T47D (cell line): ENCODE measurements at regions not wholly inside any gene's neighbourhood (a gene's known extent, or its start where the extent isn't known, plus 50 kb on each side); places are given as distances from the start of the nearest gene placed in this dataset.

Experiments
- DNase-seq, 2 experiments: peaks; one replicate each; pipeline versions ENCODE4 v3.0.0 to v3.0.0-alpha.2; 2011 to 2012; ENCODE audit warnings: low read depth in 1 of 2, low spot score in 1 of 2
- JUND ChIP-seq: IDR thresholded peaks from 2 replicates; pipeline ENCODE4 v1.6.1; 2012; ENCODE audit warnings: low read depth
- in situ Hi-C: cut with HindIII; loops from 2 replicates; pipeline ENCODE4 v1.10.0; 2016; ENCODE audit warnings: low sequenced_read_pairs, low pct_unique_long_range_greater_than_20kb

DNA sequence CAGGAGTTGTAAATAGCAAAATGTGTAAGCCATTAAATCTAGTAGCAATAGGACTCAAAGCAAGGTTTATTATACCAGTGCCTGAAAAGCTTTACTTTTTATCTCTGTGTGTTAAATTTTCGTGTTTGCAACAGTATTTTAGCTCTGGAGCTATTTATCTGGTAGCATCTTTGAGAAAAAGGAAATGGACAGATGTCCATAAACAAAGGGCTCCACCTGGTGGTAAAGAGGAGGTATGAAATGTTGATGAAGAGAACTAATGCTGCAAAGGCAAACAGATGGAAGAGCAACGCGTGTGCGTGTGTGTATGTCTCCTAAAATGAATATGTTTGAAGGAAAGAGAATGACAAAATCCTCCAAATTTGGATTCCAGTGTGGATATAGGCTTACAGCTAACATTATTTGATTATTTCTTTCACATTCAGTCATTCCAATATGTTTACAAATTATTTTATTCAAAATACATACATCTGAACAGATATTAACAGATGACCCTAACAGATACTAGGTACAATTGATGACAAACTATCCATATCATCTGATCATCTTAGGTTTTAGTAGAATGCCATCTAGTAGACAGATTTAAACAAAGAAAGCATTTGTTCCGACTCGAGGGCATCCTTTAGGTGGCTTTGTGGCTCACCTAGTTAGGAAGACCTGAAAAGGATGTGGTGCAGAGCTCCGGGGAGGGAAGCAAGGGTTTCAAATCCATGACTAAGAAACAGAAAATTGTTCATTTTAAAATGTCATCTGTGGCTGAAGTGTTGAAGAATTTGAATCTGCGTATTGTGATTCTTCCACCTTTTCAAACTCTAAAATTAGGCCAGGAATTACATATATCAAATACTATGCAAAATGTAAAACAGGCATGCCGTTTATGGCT lies 383.3 kb downstream of the MTX2 start:
- peak; percentile 24 to 68 for DNase-seq
- in situ Hi-C loops = no loop called here
- TF ChIP-seq JUND = no peak

GRCh38 chr2:176653479-176654443 lies 384.5 kb downstream of the MTX2 start:
- TF ChIP-seq JUND = no peak
- in situ Hi-C loops = no loop called here
- peak; percentile 6 to 80 for DNase-seq

DNA sequence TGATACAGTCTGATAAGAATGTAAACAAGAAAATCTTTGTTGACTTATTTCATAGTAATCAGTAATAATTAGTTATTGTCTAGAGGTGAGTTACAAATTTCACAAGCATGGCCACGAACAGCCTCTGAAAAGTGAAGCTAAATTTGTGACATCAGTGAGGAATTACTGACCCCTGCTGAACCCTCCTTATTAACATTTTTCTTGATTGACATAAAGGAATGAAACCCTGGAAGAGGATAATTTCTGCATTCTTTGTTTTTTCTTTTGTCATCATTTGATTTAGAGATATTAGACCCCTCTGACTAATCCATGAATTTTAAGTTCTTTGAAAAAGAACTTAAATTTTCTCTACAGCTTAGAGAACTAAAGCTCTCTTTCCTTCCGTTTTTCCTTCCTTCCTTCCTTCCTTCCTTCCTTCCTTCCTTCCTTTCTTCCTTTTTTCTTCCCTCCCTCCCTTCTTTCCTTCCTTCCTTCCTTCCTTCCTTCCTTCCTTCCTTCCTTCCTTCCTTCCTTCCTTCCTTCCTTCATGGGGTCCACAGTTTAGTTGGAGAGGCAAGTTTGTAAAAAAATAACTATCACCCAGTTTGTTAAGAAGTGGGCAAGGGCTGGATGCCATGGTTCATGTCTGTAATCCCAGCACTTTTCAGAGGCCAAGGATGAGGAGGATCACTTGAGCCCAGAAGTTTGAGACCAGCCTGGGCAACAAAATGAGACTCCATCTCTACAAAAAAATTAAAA lies 387.0 kb downstream of the MTX2 start:
- TF ChIP-seq JUND = no peak
- no peak for DNase-seq
- in situ Hi-C loops = no loop called here

DNA sequence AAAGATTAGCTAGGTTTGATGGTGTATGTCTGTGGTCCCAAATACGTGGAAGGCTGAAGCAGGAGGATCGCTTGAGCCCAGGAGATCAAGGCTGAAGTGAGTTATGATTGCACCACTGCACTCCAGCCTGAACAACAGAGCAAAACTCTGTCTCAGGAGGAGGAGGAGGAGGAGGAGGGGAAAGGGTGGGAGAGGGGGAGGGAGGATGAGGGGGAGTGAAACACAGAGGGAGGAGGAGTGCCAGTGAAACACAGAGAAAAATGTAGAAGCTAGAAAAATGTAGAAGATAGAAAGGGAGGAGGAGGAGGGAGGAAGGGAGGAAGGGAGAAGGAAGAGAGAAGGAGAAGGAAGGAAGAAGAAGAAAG lies 387.5 kb downstream of the MTX2 start:
- in situ Hi-C loops = no loop called here
- no peak for TF ChIP-seq JUND

DNA sequence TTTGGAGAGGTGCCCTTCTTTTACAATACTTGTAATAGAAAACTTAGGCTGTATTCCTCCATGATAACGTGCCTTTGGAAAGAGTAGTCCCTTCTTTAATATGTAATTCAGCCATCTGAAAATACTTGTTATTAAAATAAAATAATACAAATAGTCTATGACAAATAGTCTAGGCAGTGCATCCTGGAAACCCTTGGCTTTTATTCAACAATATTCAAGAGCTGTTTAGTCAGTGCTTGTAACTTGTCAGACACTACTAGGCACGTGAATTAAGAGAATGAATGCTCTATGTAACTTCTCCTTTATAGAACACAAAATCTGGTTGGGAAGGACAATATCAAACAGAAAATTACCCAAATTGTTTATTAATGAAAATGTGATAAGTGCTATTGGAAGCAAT lies 388.2 kb downstream of the MTX2 start:
- DNase-seq = no peak
- in situ Hi-C loops = no loop called here
- no peak for TF ChIP-seq JUND

More for the DNA sequence above, 387.5 kb downstream of the MTX2 start:
- no peak for DNase-seq

- no peak for TF ChIP-seq JUND
- no peak for DNase-seq
- in situ Hi-C loops = no loop called here
Measured at GRCh38 chr2:176658708-176659107, 389.5 kb downstream of the MTX2 start.

DNA sequence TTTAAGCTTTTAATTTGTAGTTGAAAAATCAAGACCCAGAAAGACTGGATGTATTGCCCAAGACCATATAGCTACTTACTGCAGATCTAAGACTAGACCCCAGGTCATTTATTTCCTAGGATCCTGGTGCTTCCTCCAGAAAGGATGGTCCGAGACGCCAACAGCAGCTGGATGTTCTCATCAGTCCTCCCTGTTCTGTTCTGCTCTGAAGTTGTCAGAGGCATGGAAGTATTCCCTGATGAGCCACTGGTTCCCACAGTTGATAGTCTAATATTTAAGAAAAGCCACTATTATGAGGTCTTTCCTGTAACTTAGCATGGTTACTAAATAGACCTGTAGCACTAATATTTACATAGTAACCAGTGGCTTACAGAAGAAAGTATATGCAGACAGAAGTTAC lies 393.5 kb downstream of the MTX2 start:
- no peak for DNase-seq
- TF ChIP-seq JUND = no peak
- in situ Hi-C loops = no loop called here

- no peak for TF ChIP-seq JUND
- in situ Hi-C loops = no loop called here
- DNase-seq = no peak
Measured at GRCh38 chr2:176664478-176664877, 395.2 kb downstream of the MTX2 start.

DNA sequence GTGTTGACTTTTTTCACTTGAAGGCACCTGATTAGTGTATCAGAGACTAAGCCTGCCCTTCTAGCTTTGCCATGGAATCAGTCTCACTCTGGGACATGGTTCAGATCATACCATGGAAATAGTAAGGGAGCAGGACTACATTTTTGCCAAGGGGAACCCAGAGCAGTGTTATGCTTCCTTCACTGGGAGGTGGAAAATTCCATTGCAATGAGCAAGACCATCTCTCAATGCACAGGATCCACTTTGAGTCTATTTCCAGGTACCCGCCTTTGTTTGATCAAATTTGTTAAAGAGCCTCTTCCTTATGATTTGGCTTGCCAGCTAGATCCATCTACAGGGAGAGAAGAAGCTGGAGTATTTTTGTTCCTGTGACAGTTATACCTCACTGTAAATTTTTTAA lies 395.8 kb downstream of the MTX2 start:
- TF ChIP-seq JUND = no peak
- no peak for DNase-seq
- in situ Hi-C loops = no loop called here

DNA sequence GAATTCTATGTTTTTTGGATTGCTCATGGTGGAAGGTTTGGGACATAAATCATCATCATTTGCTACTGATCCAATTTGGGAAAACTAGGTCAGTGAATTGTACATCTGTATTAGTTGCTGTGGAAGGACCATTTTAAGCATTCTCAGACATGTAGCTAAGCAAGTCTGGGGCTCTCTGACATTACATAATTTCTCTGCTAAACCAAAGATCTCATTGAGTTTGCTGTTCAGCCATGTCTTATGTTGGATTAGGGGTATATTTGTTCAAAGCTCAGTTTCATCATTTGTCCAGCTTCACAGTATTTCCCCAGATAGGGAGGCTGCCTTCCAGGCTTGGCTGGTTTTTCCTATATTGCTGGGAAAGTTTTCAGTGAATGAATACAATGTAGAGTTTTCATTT lies 399.7 kb downstream of the MTX2 start:
- TF ChIP-seq JUND = no peak
- in situ Hi-C loops = no loop called here
- DNase-seq = no peak

DNA sequence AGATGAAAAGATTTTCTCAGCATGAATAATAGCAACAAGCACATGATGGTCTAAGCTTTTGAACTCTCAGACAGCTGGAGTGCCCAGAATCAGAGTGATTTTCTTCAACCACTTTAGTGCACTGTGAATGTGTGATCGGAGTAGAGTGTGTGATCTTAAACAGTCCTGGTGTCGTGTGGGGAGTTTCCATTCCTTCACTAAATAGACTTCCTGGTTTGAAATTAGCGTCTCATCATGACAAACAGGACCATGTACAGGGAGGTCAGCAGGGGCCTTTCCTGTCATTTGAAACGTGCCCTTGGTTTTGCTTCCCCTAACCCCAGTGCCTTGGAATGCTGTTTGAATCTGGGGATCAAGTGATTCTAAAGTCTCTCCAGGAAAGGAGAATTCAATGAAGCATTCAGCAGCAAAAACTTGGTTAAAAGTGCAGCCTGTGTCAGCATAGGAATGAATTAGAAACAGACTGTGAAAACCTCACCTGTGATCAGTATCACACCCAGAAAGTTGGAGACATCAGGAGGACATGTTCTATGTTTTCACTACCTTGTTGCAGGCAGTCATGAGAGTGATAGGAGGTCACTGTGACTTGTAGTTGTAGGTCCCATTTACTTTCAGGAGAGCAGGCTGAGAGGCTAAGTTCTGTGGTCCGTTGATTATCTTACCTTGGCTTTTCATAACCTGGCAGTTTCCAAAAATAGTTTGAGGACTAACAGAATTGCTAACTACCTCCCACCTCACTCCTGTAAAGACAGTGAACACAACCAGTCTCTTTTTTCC lies 400.3 kb downstream of the MTX2 start:
- TF ChIP-seq JUND = no peak
- no peak for DNase-seq
- in situ Hi-C loops = no loop called here
